ENCODE measurements at regions not wholly inside any gene's neighbourhood (a gene's known extent, or its start where the extent isn't known, plus 50 kb on each side); places are given as distances from the start of the nearest gene placed in this dataset.
"Not testable (repeated sequence)": the region's sequence is repeated elsewhere in the genome, so short reads cannot be mapped to it uniquely, and the experiment has no call there.

- no peak overlapping the region for H3K4me3 ChIP-seq (ENCODE audit: low read depth in 1 of 2, low read length in 2 of 2)
- H3K9me3 ChIP-seq (ENCODE audit: control insufficient read depth in 1 of 2, low read length in 2 of 2), result no peaks in the 10 kb centered on the region
- H3K4me1 ChIP-seq (ENCODE audit: control insufficient read depth in 1 of 2, insufficient read depth in 2 of 2, low read length in 2 of 2), result no peaks in the 10 kb centered on the region
- no peak overlapping the region for H3K27ac ChIP-seq (ENCODE audit: low read length)
- no peaks in the 10 kb centered on the region for H3K36me3 ChIP-seq (ENCODE audit: control insufficient read depth in 1 of 2, insufficient read depth in 2 of 2, low read length in 2 of 2)
- no peaks in the 10 kb centered on the region for H3K27me3 ChIP-seq (ENCODE audit: low read depth, low read length)
These were observed 73.7 kb downstream of the GEMIN8 start for GRCh38 chrX:13955975-13956374.

DNA sequence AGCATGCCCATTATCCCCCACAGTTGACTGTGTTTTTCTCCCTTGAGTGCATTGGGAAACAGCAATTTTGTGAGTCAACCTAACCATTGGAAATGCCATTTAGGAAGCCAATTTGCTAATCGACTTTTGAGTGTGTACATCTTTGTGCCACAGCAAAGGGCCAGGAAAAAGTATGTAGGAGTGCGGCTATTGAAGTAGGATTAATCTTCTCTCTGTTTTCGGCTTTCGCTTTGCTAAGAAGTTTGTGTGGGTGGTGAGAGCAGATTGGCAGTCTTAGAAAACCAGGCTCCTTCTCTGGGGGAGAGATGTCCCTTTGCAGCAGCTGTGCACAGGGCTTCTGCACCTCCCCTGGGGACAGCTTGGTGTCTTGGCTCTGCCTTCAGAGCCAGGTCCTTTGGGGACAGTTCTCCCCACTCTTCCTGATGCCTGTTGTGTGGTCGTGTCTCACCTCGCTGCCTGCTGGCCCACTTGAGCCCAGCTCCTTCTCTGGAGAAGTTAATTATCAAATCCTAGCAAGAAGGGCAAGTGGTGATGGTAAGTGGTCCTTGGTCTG lies 74.5 kb downstream of the GEMIN8 start:
- Histone ChIP-seq H3K36me3 (ENCODE audit: control insufficient read depth in 1 of 2, insufficient read depth in 2 of 2, low read length in 2 of 2) (no peaks in the 10 kb centered on the region), H3K4me3 (ENCODE audit: low read depth in 1 of 2, low read length in 2 of 2) (no peak overlapping the region), H3K27ac (ENCODE audit: low read length) (no peak overlapping the region), H3K27me3 (ENCODE audit: low read depth, low read length) (no peaks in the 10 kb centered on the region), H3K9me3 (ENCODE audit: control insufficient read depth in 1 of 2, low read length in 2 of 2) (no peaks in the 10 kb centered on the region), H3K4me1 (ENCODE audit: control insufficient read depth in 1 of 2, insufficient read depth in 2 of 2, low read length in 2 of 2) (no peaks in the 10 kb centered on the region)

DNA sequence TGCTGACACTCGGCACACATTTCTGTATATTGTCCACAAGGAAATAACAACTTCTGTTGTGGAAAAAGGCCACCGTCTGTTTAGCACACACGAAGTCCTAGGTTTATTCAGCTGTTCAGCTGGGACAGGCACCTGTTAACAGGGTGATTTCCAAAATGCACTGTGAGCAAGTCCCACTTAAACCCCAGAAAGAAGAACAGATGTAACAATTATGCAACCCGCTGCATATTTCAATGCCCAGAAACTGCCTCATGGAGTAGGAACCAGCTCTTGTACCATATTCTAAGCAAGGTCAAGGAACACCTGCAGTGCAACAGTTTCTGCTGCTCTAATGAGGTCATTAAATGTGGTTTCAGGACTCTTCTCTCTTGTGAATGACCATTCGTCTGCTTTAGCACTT lies 77.1 kb downstream of the GEMIN8 start:
- Histone ChIP-seq H3K4me1 (ENCODE audit: control insufficient read depth in 1 of 2, insufficient read depth in 2 of 2, low read length in 2 of 2) (no peaks in the 10 kb centered on the region), H3K27ac (ENCODE audit: low read length) (no peak overlapping the region), H3K4me3 (ENCODE audit: low read depth in 1 of 2, low read length in 2 of 2) (no peak overlapping the region), H3K36me3 (ENCODE audit: control insufficient read depth in 1 of 2, insufficient read depth in 2 of 2, low read length in 2 of 2) (no peaks in the 10 kb centered on the region), H3K9me3 (ENCODE audit: control insufficient read depth in 1 of 2, low read length in 2 of 2) (no peaks in the 10 kb centered on the region), H3K27me3 (ENCODE audit: low read depth, low read length) (no peaks in the 10 kb centered on the region)

GRCh38 chrX:13946223-13946622 lies 83.5 kb downstream of the GEMIN8 start:
- H3K4me1 ChIP-seq (ENCODE audit: control insufficient read depth in 1 of 2, insufficient read depth in 2 of 2, low read length in 2 of 2); H3K4me3 ChIP-seq (ENCODE audit: low read depth in 1 of 2, low read length in 2 of 2); H3K36me3 ChIP-seq (ENCODE audit: control insufficient read depth in 1 of 2, insufficient read depth in 2 of 2, low read length in 2 of 2); H3K27me3 ChIP-seq (ENCODE audit: low read depth, low read length); H3K9me3 ChIP-seq (ENCODE audit: control insufficient read depth in 1 of 2, low read length in 2 of 2); H3K27ac ChIP-seq (ENCODE audit: low read length): not testable (repeated sequence)

GRCh38 chrX:13945787-13946186 lies 83.9 kb downstream of the GEMIN8 start:
- H3K27ac ChIP-seq (ENCODE audit: low read length), result not testable (repeated sequence)

GRCh38 chrX:13940671-13941070 lies 89.0 kb downstream of the GEMIN8 start:
- no peak overlapping the region for H3K27ac ChIP-seq (ENCODE audit: low read length)
- no peaks in the 10 kb centered on the region for H3K9me3 ChIP-seq (ENCODE audit: control insufficient read depth in 1 of 2, low read length in 2 of 2)
- no peaks in the 10 kb centered on the region for H3K27me3 ChIP-seq (ENCODE audit: low read depth, low read length)
- no peaks in the 10 kb centered on the region for H3K4me1 ChIP-seq (ENCODE audit: control insufficient read depth in 1 of 2, insufficient read depth in 2 of 2, low read length in 2 of 2)
- no peaks in the 10 kb centered on the region for H3K36me3 ChIP-seq (ENCODE audit: control insufficient read depth in 1 of 2, insufficient read depth in 2 of 2, low read length in 2 of 2)
- H3K4me3 ChIP-seq (ENCODE audit: low read depth in 1 of 2, low read length in 2 of 2), result no peak overlapping the region

More at GRCh38 chrX:13945787-13946186, 83.9 kb downstream of the GEMIN8 start:
- H3K36me3 ChIP-seq (ENCODE audit: control insufficient read depth in 1 of 2, insufficient read depth in 2 of 2, low read length in 2 of 2); H3K9me3 ChIP-seq (ENCODE audit: control insufficient read depth in 1 of 2, low read length in 2 of 2); H3K27me3 ChIP-seq (ENCODE audit: low read depth, low read length); H3K4me3 ChIP-seq (ENCODE audit: low read depth in 1 of 2, low read length in 2 of 2); H3K4me1 ChIP-seq (ENCODE audit: control insufficient read depth in 1 of 2, insufficient read depth in 2 of 2, low read length in 2 of 2): not testable (repeated sequence)

GRCh38 chrX:13939741-13940597 lies 89.7 kb downstream of the GEMIN8 start:
- Histone ChIP-seq H3K4me3 (ENCODE audit: low read depth in 1 of 2, low read length in 2 of 2) (no peak overlapping the region), H3K4me1 (ENCODE audit: control insufficient read depth in 1 of 2, insufficient read depth in 2 of 2, low read length in 2 of 2) (no peaks in the 10 kb centered on the region), H3K27me3 (ENCODE audit: low read depth, low read length) (no peaks in the 10 kb centered on the region), H3K9me3 (ENCODE audit: control insufficient read depth in 1 of 2, low read length in 2 of 2) (no peaks in the 10 kb centered on the region), H3K36me3 (ENCODE audit: control insufficient read depth in 1 of 2, insufficient read depth in 2 of 2, low read length in 2 of 2) (no peaks in the 10 kb centered on the region), H3K27ac (ENCODE audit: low read length) (no peak overlapping the region)

DNA sequence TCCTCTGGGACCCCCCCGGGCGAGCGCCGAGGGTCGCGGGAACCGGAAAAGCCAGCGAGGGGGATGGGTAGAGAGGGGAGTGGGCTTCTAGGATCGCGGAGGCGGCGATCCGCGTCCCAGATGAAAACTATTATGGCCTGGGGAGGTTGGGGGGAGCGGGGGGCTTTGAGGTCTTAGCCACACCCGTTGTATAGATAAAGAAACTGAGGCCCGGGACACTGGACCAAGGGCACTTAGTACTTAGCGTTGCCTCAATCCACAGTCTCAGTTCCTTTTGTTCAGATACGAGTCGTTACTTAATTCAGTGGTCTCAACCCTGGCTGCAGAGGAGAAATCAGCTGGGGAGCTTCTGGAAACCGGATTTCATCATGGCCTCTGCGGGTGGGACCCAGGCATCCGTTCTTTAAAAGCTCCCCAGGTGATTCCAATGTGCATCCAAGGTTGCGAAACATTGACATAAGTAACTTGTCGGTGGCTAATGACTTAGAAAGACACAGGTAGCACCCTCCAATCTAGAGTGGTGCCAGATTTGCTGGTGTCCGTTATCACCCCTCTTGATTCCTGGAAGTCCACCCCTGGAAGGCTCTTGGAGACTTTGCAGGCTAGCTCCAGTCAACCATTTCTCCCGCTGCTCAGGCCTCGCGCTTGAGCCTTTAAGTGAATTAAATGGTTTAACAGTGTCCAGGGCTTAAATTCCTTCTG lies 90.7 kb downstream of the GEMIN8 start:
- peak overlapping the region in 1 of 2 donors; percentile 62 for H3K4me3 ChIP-seq (ENCODE audit: low read depth in 1 of 2, low read length in 2 of 2)
- H3K4me1 ChIP-seq (ENCODE audit: control insufficient read depth in 1 of 2, insufficient read depth in 2 of 2, low read length in 2 of 2), result no peaks in the 10 kb centered on the region
- H3K9me3 ChIP-seq (ENCODE audit: control insufficient read depth in 1 of 2, low read length in 2 of 2), result no peaks in the 10 kb centered on the region
- no peaks in the 10 kb centered on the region for H3K36me3 ChIP-seq (ENCODE audit: control insufficient read depth in 1 of 2, insufficient read depth in 2 of 2, low read length in 2 of 2)
- H3K27me3 ChIP-seq (ENCODE audit: low read depth, low read length), result no peaks in the 10 kb centered on the region
- H3K27ac ChIP-seq (ENCODE audit: low read length), result no peak overlapping the region

DNA sequence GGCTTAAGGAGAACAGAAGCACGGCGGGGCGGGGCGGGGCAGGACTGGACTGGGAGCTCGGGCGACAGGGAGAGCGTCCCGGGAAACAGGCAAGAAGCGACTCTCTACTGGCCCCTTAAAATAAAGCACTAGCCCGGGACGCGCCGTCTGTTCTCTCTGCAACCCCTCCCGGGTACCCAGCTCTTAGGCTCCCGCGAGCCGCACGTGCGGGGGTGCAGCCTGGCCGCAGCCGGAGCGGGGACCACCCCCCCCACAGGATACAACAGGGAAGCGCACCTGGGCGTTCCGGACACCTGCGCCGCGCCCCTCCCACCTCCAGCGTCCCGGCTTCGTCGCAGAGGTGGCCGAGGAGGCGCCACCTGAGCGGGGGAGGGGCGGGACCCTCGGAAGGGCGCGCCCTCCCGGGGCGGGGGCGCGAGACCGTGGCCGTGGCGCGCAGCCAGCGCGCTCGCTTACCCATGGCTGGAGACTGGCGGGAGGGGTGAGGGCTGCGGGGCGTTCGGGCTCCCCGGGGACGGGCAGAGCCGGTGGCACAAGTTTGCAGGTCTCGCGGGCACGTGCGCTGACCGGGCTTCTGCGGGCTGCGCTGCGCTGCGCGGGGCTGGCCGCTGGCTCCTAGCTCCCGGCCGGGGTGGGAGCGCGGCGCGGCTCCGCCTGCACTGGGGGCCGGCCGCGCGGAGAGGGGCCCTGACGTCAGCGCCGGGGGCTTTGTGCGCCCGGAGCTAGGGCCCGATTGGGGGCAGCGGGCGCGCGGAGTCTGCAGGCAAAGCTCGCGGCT lies 91.5 kb downstream of the GEMIN8 start:
- H3K36me3 ChIP-seq (ENCODE audit: control insufficient read depth in 1 of 2, insufficient read depth in 2 of 2, low read length in 2 of 2), result no peaks in the 10 kb centered on the region
- no peaks in the 10 kb centered on the region for H3K4me1 ChIP-seq (ENCODE audit: control insufficient read depth in 1 of 2, insufficient read depth in 2 of 2, low read length in 2 of 2)
- H3K9me3 ChIP-seq (ENCODE audit: control insufficient read depth in 1 of 2, low read length in 2 of 2), result no peaks in the 10 kb centered on the region
- H3K27ac ChIP-seq (ENCODE audit: low read length), result no peak overlapping the region
- peak overlapping the region; percentile 46 to 62 for H3K4me3 ChIP-seq (ENCODE audit: low read depth in 1 of 2, low read length in 2 of 2)
- no peaks in the 10 kb centered on the region for H3K27me3 ChIP-seq (ENCODE audit: low read depth, low read length)

- no peaks in the 10 kb centered on the region for H3K36me3 ChIP-seq (ENCODE audit: control insufficient read depth in 1 of 2, insufficient read depth in 2 of 2, low read length in 2 of 2)
- no peaks in the 10 kb centered on the region for H3K27me3 ChIP-seq (ENCODE audit: low read depth, low read length)
- H3K27ac ChIP-seq (ENCODE audit: low read length), result no peak overlapping the region
- no peaks in the 10 kb centered on the region for H3K4me1 ChIP-seq (ENCODE audit: control insufficient read depth in 1 of 2, insufficient read depth in 2 of 2, low read length in 2 of 2)
- H3K9me3 ChIP-seq (ENCODE audit: control insufficient read depth in 1 of 2, low read length in 2 of 2), result no peaks in the 10 kb centered on the region
- H3K4me3 ChIP-seq (ENCODE audit: low read depth in 1 of 2, low read length in 2 of 2), result peak overlapping the region; percentile 46 to 62
These were observed 92.2 kb downstream of the GEMIN8 start for GRCh38 chrX:13937370-13938050.

All from muscle layer of duodenum (tissue), 2 donors.